Eye (tissue), 1 donor: ENCODE measurements at regions not wholly inside any gene's neighbourhood (a gene's known extent, or its start where the extent isn't known, plus 50 kb on each side); places are given as distances from the start of the nearest gene placed in this dataset.

Source experiments
- DNase-seq: peaks from one replicate; pipeline ENCODE4 v3.0.0-alpha.2; 2015

DNA sequence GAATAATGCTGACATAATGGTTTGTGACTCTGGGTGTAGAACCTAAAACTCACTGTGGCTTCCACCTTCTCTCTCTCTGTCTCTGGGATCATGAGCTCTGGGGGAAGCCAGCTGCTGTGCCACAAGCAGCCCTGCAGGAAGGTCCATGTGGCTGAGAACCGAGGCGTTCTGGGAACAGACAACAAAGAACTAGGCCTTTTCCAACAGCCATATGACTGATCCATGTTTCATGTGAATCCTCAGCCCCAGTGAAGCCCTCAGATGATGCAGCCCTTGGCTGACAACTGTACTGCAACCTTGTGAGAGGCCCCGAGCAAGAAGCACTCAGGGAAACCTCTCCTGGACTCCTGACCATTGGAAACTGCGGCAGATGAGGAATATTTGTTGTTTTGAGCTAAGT lies 56.6 kb downstream of the HLA-G start:
- no peak for DNase-seq

DNA sequence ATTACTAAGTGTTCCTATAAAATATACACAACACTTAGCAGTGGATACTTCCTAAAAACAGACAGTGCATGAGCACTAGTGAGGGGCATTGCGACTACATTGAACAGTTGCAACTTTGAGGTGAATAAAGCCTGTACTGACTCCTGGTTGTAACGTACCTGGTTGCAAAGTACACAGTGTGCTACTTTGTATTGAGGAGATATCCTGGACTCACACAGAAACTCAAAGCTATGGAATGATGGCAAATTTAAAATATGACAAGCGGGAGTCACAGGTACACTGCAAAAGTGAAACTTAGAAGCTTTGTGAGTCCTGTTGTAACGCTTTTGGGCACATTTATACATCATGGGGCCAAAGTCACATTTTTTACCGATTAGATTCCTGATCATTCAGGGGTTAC lies 55.6 kb upstream of the HLA-A start:
- no peak for DNase-seq

DNA sequence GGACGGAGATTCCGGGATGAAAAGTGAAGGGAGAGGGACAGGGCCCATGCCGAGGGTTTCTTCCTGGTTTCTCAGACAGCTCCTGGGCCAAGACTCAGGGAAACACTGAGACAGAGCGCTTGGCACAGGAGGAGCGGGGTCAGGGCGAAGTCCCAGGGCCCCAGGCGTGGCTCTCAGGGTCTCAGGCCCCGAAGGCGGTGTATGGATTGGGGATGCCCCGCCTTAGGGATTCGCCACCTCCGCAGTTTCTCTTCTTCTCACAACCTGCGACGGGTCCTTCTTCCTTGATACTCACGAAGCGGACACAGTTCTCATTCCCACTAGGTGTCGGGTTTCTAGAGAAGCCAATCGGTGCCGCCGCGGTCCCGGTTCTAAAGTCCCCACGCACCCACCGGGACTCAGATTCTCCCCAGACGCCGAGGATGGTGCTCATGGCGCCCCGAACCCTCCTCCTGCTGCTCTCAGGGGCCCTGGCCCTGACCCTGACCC lies 55.0 kb upstream of the HLA-A start:
- no peak for DNase-seq

DNA sequence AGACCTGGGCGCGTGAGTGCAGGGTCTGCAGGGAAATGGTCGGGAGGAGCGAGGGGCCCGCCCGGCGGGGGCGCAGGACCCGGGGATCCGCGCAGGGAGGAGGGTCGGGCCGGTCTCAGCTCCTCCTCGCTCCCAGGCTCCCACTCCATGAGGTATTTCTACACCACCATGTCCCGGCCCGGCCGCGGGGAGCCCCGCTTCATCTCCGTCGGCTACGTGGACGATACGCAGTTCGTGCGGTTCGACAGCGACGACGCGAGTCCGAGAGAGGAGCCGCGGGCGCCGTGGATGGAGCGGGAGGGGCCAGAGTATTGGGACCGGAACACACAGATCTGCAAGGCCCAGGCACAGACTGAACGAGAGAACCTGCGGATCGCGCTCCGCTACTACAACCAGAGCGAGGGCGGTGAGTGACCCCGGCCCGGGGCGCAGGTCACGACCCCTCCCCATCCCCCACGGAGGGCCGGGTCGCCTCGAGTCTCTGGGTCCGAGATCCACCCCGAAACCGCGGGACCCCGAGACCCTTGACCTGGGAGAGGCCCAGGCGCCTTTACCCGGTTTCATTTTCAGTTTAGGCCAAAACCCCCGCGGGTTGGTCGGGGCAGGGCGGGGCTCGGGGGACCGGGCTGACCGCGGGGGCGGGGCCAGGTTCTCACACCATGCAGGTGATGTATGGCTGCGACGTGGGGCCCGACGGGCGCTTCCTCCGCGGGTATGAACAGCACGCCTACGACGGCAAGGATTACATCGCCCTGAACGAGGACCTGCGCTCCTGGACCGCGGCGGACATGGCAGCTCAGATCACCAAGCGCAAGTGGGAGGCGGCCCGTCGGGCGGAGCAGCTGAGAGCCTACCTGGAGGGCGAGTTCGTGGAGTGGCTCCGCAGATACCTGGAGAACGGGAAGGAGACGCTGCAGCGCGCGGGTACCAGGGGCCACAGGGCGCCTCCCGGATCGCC lies 54.2 kb upstream of the HLA-A start:
- DNase-seq: peak; percentile 70
